ENCODE measurements at regions not wholly inside any gene's neighbourhood (a gene's known extent, or its start where the extent isn't known, plus 50 kb on each side); places are given as distances from the start of the nearest gene placed in this dataset.

DNA sequence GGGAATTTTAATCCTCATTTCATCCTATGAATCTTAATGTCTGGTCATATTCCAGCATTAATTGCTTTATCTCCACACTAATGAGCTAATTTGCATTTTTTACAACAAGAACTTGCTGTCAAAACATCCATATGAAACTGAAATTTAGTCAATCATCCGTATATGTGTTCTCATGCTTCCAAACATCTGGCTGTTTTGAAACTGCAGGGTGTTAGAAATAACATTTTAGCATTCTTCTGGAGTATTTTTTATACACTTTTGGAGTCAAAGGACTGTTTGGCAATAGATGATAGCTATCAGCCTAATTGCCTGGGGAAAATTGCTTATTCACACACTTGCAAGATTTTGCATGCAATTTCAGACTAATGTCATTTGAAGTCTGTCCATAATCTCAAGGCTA, 1639.3 kb downstream of the KCNT2 start:
- Mint-ChIP-seq H3K36me3 (ENCODE audit: low read depth) (no peaks in the 10 kb centered on the region), H3K27ac (no peak overlapping the region), H3K9me3 (no peaks in the 10 kb centered on the region), H3K27me3 (peaks cover 8% of the 10 kb centered on the region), H3K4me1 (no peaks in the 10 kb centered on the region), H3K4me3 (no peak overlapping the region)
- no peak for ATAC-seq (replicated peaks)

DNA sequence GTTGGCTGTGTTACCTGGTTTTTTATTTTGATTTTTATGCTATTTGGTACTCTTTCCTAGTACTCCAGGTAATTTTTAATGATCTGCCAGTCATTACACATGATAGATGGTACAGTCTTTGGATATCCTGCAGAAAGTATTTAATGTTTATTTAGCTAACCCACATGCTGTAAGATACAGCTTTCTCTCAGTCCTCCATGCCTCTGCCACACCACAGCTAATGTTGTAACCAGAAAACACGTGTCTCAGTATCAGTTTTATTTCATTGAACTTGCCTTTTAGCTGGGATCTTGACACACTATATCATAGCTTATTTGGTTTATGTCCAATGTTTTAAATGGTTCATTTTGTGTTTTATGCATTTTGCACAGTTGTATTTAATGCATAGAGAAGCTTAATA, 1648.4 kb downstream of the KCNT2 start:
- Mint-ChIP-seq H3K9me3 (no peaks in the 10 kb centered on the region), H3K27ac (no peak overlapping the region), H3K27me3 (peaks cover 4% of the 10 kb centered on the region)

DNA sequence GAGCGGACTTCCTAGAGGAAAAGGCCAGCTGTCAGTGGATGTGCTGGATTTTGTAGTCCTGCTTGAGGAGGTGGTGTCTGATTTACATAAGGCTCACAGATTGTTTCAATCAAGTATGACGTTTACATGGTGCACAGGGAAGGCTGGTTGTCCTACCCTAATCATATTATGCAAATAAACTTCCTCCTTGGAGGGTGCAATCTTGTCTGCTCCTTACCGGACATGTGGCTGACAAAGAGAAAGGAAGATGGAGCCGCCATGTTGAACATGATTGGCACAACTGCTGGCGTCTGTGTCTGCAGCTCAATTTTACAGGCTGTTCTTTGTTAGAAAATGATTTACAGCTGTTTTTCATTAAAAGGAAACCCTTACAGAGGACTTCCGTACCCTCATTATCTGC, 1656.1 kb downstream of the KCNT2 start:
- Mint-ChIP-seq H3K4me1 (no peaks in the 10 kb centered on the region), H3K27me3 (no peaks in the 10 kb centered on the region), H3K36me3 (ENCODE audit: low read depth) (no peaks in the 10 kb centered on the region), H3K27ac (no peak overlapping the region), H3K4me3 (no peak overlapping the region), H3K9me3 (peaks cover 4% of the 10 kb centered on the region)
- no peak for ATAC-seq (replicated peaks)

More for the DNA sequence above, 1648.4 kb downstream of the KCNT2 start:
- H3K4me1 Mint-ChIP-seq = no peaks in the 10 kb centered on the region
- no peak overlapping the region for H3K4me3 Mint-ChIP-seq
- ATAC-seq (replicated peaks) = no peak
- no peaks in the 10 kb centered on the region for H3K36me3 Mint-ChIP-seq (ENCODE audit: low read depth)

DNA sequence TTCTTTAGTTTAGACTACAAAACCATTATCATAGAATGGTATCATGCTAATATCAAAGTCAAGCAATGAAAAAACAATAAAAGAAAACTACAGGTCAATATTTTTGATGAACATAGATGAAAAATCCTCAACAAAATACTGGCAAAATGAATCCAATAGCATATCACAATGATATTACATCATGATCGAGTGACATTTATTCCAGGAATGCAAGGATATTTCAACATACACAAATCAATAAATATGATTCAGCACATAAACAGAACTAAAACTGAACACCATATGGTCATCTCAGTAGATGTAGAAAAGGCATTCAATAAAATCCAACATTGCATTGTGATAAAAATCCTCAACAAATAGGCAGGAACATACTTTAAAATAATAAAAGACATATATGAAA, 1657.7 kb downstream of the KCNT2 start:
- no peaks in the 10 kb centered on the region for H3K36me3 Mint-ChIP-seq (ENCODE audit: low read depth)
- no peaks in the 10 kb centered on the region for H3K27me3 Mint-ChIP-seq
- no peak overlapping the region for H3K27ac Mint-ChIP-seq
- no peaks in the 10 kb centered on the region for H3K4me1 Mint-ChIP-seq
- no peak overlapping the region for H3K4me3 Mint-ChIP-seq
- no peak for ATAC-seq (replicated peaks)
- peaks cover 4% of the 10 kb centered on the region for H3K9me3 Mint-ChIP-seq

DNA sequence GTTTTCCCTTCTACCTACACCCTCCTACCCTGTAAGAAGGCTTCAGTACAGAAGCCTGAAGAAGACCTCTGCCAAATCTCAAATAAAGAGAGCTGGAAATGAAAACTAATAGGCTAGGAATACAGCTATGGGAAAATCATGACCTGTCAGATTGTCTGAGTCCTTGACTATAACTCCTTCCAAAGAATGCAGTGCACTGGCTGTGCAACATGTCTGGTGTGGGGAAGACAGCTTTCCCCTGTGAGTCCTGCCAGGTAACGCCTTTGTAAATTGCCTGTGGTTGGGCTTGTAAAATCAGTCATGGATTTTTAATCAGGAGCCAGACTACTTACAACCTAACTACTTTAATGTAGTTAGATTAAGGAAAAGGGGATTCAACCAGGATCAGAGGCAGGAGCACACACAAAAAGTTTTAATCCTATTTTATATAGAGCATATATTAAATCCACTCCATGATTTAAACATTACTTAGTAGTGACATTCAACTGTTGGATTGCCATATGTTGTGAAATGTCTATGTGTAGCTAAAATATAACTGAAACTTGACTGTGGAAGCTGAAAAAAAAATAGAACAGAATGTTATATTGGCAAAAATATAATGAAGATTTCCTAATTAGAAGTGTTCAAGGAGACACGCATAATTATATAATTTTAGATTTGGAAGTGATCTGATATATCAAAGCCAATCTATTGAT, 1667.8 kb downstream of the KCNT2 start:
- no peak overlapping the region for H3K27ac Mint-ChIP-seq
- no peaks in the 10 kb centered on the region for H3K4me1 Mint-ChIP-seq
- no peak overlapping the region for H3K4me3 Mint-ChIP-seq
- H3K27me3 Mint-ChIP-seq = no peaks in the 10 kb centered on the region
- no peaks in the 10 kb centered on the region for H3K9me3 Mint-ChIP-seq
- no peak for ATAC-seq (replicated peaks)
- no peaks in the 10 kb centered on the region for H3K36me3 Mint-ChIP-seq (ENCODE audit: low read depth)

DNA sequence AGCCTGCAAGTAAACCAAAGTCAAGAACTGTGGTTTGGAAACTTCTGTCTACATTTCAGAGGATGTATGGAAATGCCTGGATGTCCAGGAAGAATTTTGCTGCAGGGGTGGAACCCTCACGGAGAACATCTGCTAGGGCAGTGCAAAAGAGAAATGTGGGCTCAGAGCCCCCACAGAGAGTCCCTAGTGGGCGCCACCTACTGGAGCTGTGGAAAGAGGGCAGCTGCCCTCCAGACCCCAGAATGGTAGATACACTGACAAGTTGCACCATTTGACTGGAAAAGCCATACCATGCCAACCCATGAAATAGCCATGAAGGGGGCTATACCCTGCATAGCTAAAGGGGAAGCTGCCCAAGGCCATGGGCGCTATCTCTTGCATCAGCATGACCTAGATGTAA, 1672.4 kb downstream of the KCNT2 start:
- H3K27ac Mint-ChIP-seq = no peak overlapping the region

DNA sequence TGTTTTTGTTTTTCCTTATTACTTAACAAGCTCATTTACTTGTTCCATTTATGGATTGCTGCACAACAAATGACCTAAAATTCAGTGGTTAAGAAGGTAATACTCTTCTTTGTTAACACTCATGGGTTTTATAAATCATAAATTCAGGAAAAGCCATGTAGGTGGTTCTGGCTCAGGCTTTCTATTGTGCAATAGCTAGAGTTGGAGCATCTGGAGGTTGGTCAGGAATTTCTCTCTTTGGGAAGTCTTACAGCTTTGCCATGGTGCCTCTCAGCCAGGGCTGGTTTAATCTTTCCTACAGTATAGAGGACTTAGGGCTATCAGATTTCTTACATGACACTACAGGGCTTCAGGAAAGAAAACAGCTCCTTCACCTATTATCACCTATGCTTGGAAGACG, 1677.1 kb downstream of the KCNT2 start:
- ATAC-seq (replicated peaks) = no peak
- Mint-ChIP-seq H3K27ac (no peak overlapping the region), H3K27me3 (peaks cover 3% of the 10 kb centered on the region), H3K36me3 (ENCODE audit: low read depth) (no peaks in the 10 kb centered on the region), H3K4me1 (no peaks in the 10 kb centered on the region), H3K9me3 (no peaks in the 10 kb centered on the region), H3K4me3 (no peak overlapping the region)

More for the DNA sequence above, 1672.4 kb downstream of the KCNT2 start:
- H3K9me3 Mint-ChIP-seq = no peaks in the 10 kb centered on the region
- H3K4me1 Mint-ChIP-seq = no peaks in the 10 kb centered on the region
- no peak overlapping the region for H3K4me3 Mint-ChIP-seq
- no peak for ATAC-seq (replicated peaks)
- peaks cover 3% of the 10 kb centered on the region for H3K27me3 Mint-ChIP-seq
- no peaks in the 10 kb centered on the region for H3K36me3 Mint-ChIP-seq (ENCODE audit: low read depth)

DNA sequence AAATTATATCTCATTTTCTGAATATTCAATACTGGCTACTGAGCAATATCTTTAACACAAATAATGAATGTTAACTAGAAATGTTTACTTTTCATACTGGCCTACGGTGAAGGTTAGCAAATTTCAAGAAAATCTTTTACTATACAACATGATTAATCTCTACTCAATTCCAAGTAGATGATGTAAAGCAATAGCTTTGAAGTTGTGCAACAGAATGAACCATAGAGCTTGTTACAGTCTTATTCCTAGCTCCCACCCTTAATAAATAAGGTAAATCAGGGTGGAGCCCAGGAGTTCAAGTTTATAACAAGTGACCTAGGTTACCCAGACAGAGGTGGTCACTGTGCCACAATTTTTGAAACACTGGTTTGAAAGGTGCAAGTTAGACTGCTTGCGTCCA, 1678.1 kb downstream of the KCNT2 start:
- no peak for ATAC-seq (replicated peaks)
- no peaks in the 10 kb centered on the region for H3K9me3 Mint-ChIP-seq
- H3K4me3 Mint-ChIP-seq = no peak overlapping the region
- H3K36me3 Mint-ChIP-seq (ENCODE audit: low read depth) = no peaks in the 10 kb centered on the region
- H3K27ac Mint-ChIP-seq = no peak overlapping the region
- H3K27me3 Mint-ChIP-seq = peaks cover 3% of the 10 kb centered on the region
- no peaks in the 10 kb centered on the region for H3K4me1 Mint-ChIP-seq

DNA sequence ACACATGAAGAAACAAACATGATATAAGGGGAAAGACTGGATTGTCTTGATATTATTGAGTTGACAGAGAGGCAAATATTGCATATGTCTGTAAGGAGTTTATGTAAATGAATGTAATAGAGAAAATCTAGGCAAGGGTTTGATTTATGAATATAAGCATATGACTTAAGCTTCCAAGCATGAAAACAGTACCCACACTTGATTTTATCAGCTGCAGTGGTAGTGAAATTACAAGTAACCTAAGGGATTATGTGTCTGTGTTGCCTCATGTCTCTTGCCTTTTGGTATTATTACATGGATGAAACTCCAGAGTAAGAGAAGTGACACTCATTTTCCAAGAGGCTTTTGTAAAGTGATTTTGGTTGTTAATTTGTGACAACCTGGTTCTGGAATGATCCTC, 1678.9 kb downstream of the KCNT2 start:
- Mint-ChIP-seq H3K36me3 (ENCODE audit: low read depth) (no peaks in the 10 kb centered on the region), H3K27me3 (peaks cover 3% of the 10 kb centered on the region), H3K27ac (no peak overlapping the region), H3K4me3 (no peak overlapping the region), H3K4me1 (no peaks in the 10 kb centered on the region), H3K9me3 (no peaks in the 10 kb centered on the region)
- no peak for ATAC-seq (replicated peaks)

DNA sequence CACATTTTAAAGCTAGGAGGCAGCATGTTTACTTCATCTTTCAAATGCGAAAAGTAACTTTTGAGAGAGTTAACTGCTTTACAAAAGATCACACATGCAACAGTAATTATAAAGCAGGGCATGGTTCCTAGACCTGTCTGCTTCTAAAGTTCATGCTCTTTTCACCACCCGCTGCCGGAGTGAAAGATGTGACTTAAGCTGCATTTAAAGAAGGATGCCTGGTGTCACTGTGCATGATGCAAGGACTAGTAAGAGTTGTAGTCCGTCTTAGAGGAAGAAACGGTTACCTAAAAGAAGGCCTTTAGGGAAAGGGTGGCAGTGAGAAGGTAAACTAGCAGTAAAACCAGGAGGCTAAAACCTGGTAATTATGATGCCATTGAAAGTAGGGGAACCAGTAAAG, 1689.1 kb downstream of the KCNT2 start:
- H3K9me3 Mint-ChIP-seq = peaks cover 3% of the 10 kb centered on the region
- no peaks in the 10 kb centered on the region for H3K36me3 Mint-ChIP-seq (ENCODE audit: low read depth)
- no peaks in the 10 kb centered on the region for H3K27me3 Mint-ChIP-seq
- H3K4me1 Mint-ChIP-seq = no peaks in the 10 kb centered on the region
- no peak overlapping the region for H3K27ac Mint-ChIP-seq
- H3K4me3 Mint-ChIP-seq = no peak overlapping the region
- ATAC-seq (replicated peaks) = no peak

DNA sequence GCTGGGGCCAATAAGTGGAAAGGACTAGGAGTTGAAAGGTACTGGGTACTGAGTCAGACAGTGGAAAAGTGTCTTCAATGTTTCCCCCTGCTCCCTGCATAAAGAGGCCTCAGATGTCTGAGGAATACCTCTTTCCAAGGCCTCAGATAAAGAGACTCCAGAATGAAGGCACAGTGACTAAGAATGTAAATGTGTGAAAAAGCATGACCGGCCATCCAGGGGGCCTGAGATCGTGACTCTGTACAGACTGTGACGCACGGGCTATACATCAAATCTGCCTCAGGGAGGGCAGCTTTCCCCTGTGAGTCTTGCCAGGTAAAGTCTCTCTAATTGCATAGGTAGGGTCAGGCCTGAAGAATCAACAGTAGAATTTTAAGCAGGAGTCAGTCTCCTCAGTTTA, 1690.5 kb downstream of the KCNT2 start:
- Mint-ChIP-seq H3K27me3 (no peaks in the 10 kb centered on the region), H3K4me1 (no peaks in the 10 kb centered on the region), H3K36me3 (ENCODE audit: low read depth) (no peaks in the 10 kb centered on the region), H3K4me3 (no peak overlapping the region), H3K27ac (no peak overlapping the region), H3K9me3 (no peaks in the 10 kb centered on the region)
- ATAC-seq (replicated peaks) = no peak

DNA sequence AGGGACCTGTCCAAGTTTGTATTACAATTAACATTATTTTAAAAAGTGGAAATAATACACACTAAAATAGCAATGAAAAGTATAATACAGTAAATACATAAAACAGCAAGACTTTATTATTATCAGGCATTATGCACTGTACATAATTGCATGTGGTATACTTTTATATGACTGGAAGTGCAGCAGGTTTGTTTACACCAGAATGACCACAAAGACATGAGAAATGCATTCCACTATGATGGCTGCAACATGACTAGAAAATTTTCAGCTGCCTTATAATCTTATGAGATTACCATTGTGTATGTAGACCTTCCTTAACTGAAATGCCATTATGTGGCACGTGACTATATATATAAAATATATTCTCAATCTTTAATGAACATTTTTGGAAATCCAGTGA, 1699.6 kb downstream of the KCNT2 start:
- H3K27ac Mint-ChIP-seq = no peak overlapping the region
- no peaks in the 10 kb centered on the region for H3K4me1 Mint-ChIP-seq
- no peak overlapping the region for H3K4me3 Mint-ChIP-seq
- no peak for ATAC-seq (replicated peaks)
- no peaks in the 10 kb centered on the region for H3K9me3 Mint-ChIP-seq
- no peaks in the 10 kb centered on the region for H3K36me3 Mint-ChIP-seq (ENCODE audit: low read depth)
- H3K27me3 Mint-ChIP-seq = no peaks in the 10 kb centered on the region

DNA sequence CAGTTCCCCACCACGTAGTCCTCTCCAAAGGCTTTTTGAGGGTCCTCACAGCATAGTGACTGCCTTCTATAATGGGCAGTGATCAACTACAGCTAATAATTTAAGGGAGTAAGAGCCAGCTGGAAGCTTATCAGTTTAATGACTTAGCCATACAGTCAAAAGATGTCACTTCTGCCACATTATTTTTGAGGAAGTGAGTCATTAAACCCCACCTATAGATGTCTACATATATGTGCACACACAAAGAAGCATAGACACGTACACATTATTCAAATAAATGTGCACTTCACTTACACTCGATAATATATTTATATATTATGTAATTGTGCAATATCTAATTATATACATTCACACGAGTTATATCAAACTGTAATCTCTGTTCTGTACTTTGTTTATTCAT, 1704.7 kb downstream of the KCNT2 start:
- Mint-ChIP-seq H3K9me3 (no peaks in the 10 kb centered on the region), H3K4me1 (no peaks in the 10 kb centered on the region), H3K4me3 (no peak overlapping the region), H3K36me3 (ENCODE audit: low read depth) (no peaks in the 10 kb centered on the region), H3K27me3 (no peaks in the 10 kb centered on the region), H3K27ac (no peak overlapping the region)
- ATAC-seq (replicated peaks) = no peak

DNA sequence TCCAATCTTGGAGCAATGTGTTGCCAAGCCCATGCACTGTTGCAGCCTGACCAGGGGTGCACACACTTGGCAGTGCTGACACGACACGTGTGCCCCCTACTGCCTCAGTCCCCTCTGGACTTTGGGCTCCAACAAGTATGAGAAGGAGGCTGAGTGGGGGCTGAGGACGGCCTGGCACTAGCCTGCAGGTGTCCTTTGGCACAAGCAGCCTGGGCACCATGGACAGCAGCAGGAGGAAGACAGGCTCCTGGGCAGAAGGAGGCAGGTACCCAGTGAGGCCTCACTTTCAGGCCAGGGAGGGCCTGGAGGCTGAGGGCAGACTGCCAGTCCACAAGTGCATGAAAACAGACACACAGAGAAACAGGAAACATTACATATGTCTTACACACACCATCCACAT, 1702.9 kb upstream of the B3GALT2 start:
- Mint-ChIP-seq H3K27ac (no peak overlapping the region), H3K27me3 (no peaks in the 10 kb centered on the region)

DNA sequence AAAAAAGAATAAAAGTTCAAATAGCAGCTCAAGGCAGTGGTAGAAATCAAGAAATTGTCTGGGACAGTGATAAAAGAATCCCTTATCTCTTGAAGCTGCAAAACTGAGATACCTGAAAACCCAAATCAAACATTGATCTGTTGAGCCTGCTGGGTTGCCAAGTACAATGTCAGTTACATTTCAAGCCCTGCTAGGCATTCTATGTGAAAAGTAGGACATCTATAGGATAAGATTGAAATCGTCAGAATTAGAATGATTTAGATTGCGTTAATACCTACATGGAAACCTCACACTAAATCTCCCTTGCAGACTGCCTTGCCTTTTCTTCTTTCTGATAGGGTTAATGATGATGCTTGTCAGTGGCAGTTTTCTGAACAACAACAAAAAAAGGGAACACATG, 1684.4 kb upstream of the B3GALT2 start:
- Mint-ChIP-seq H3K27me3 (no peaks in the 10 kb centered on the region), H3K4me3 (no peak overlapping the region), H3K9me3 (no peaks in the 10 kb centered on the region), H3K36me3 (ENCODE audit: low read depth) (no peaks in the 10 kb centered on the region), H3K4me1 (no peaks in the 10 kb centered on the region), H3K27ac (no peak overlapping the region)
- ATAC-seq (replicated peaks) = no peak

More for the DNA sequence above, 1702.9 kb upstream of the B3GALT2 start:
- Mint-ChIP-seq H3K9me3 (no peaks in the 10 kb centered on the region), H3K36me3 (ENCODE audit: low read depth) (no peaks in the 10 kb centered on the region), H3K4me3 (no peak overlapping the region), H3K4me1 (no peaks in the 10 kb centered on the region)
- peak; percentile 12 for ATAC-seq (replicated peaks)

DNA sequence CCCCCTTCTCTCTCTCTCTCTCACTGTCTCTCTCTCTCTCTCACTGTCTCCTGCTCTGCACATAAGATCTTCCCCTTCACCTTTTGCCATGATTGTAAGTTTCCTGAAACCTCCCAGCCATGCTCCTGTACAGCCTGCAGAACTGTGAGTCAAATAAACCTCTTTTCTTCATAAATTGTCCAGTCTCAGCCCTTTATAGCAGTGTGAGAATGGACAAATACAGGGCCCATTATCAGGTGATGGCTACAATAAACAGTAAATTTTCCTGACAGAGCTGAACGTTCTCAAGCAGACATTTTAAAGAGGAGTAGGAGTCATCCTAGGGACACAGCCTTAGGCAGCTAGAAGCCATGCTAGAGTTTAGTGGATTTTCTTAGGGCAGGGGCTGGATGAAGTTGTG, 1679.7 kb upstream of the B3GALT2 start:
- no peaks in the 10 kb centered on the region for H3K9me3 Mint-ChIP-seq
- H3K27ac Mint-ChIP-seq = no peak overlapping the region
- H3K36me3 Mint-ChIP-seq (ENCODE audit: low read depth) = no peaks in the 10 kb centered on the region
- H3K4me3 Mint-ChIP-seq = no peak overlapping the region
- no peaks in the 10 kb centered on the region for H3K27me3 Mint-ChIP-seq
- ATAC-seq (replicated peaks) = no peak
- no peaks in the 10 kb centered on the region for H3K4me1 Mint-ChIP-seq

Measured in activated T-helper 17 cell treated with anti-CD3 and anti-CD28 coated beads, Interleukin-2, amount 50 U/mL, for 72 hours (primary cell).